ENCODE measurements at regions not wholly inside any gene's neighbourhood (a gene's known extent, or its start where the extent isn't known, plus 50 kb on each side); places are given as distances from the start of the nearest gene placed in this dataset.
"Not testable (repeated sequence)": the region's sequence is repeated elsewhere in the genome, so short reads cannot be mapped to it uniquely, and the experiment has no call there.

- intact Hi-C loops (cut with micrococcal nuclease), result no loop called here
- Histone ChIP-seq H3K9me3 (replicated peaks; ENCODE audit: control insufficient read depth, insufficient read depth, low read length) (no peaks in the 10 kb centered on the region), H3K4me1 (ENCODE audit: control insufficient read depth, extremely low read depth, insufficient read depth, low read length) (no peaks in the 10 kb centered on the region), H3K4me2 (ENCODE audit: insufficient read depth, low read length) (no peak overlapping the region), H3K9me1 (replicated peaks; ENCODE audit: control insufficient read depth, extremely low read depth, insufficient read depth, low read length) (no peaks in the 10 kb centered on the region), H3K27me3 (ENCODE audit: control insufficient read depth in 2 of 2, insufficient read depth in 2 of 2, low read length in 2 of 2) (no peaks in the 10 kb centered on the region), H4K20me1 (replicated peaks; ENCODE audit: control insufficient read depth, extremely low read depth, insufficient read depth, low read length) (no peaks in the 10 kb centered on the region), H2AFZ (ENCODE audit: low read depth, low read length) (no peak overlapping the region), H3K9ac (replicated peaks; ENCODE audit: extremely low read depth, insufficient read depth, low read length) (no peak overlapping the region), H3K27ac (ENCODE audit: insufficient read depth, low read depth, low read length) (no peak overlapping the region), H3K4me3 (replicated peaks in 1 of 3; ENCODE audit: insufficient read depth in 1 of 3, low read depth in 1 of 3, low read length in 3 of 3) (no peak overlapping the region), H3K79me2 (ENCODE audit: control insufficient read depth, insufficient read depth, low read length) (no peaks in the 10 kb centered on the region), H3K36me3 (ENCODE audit: control insufficient read depth in 2 of 2, extremely low read depth in 1 of 2, insufficient read depth in 2 of 2, low read length in 2 of 2) (no peaks in the 10 kb centered on the region)
- DNase-seq (ENCODE audit: low read depth, low spot score), result no peak
- BruUV-seq (replicated peaks), result no TSS peak
- TF ChIP-seq POLR2AphosphoS5 (IDR thresholded peaks at IDR 0.05; ENCODE audit: insufficient read depth, low read depth, low read length), result no peak
- no peak for FAIRE-seq
- POLR2A ChIA-PET, result no interaction called here
- CTCF ChIA-PET, result no interaction called here
- dilution Hi-C loops (cut with MboI; ENCODE audit: extremely low pct_ligation_motif_present, low sequenced_read_pairs), result no loop called here
These were observed 648.4 kb downstream of the ETS1 start for GRCh38 chr11:127939000-127939399.

DNA sequence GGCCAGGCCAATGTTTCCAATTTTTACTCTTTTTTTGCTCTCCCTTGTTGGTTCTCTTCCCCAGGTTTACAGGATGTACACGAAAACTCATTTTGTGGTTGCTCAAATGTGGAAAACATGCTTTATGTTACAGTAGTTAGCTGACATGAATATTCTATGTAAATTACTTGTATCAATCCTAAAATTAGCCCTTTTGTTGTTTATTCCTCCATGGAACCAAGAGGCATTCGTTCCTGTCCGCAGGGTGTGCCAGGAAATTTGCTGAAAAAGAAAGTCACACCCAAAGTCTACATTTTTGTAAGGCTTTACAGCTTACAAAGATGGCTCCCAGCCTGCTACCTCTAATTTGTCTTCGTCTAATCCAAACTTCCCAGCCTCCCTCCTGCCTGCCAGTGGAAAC is 652.3 kb downstream of the ETS1 start:
- H4K20me1 ChIP-seq (replicated peaks; ENCODE audit: control insufficient read depth, extremely low read depth, insufficient read depth, low read length), result no peaks in the 10 kb centered on the region
- no peak for FAIRE-seq
- no peaks in the 10 kb centered on the region for H3K9me1 ChIP-seq (replicated peaks; ENCODE audit: control insufficient read depth, extremely low read depth, insufficient read depth, low read length)
- H3K4me1 ChIP-seq (ENCODE audit: control insufficient read depth, extremely low read depth, insufficient read depth, low read length), result no peaks in the 10 kb centered on the region
- H3K4me2 ChIP-seq (ENCODE audit: insufficient read depth, low read length), result no peak overlapping the region
- H3K27ac ChIP-seq (ENCODE audit: insufficient read depth, low read depth, low read length), result no peak overlapping the region
- H3K9ac ChIP-seq (replicated peaks; ENCODE audit: extremely low read depth, insufficient read depth, low read length), result no peak overlapping the region
- no peaks in the 10 kb centered on the region for H3K36me3 ChIP-seq (ENCODE audit: control insufficient read depth in 2 of 2, extremely low read depth in 1 of 2, insufficient read depth in 2 of 2, low read length in 2 of 2)
- ChIA-PET CTCF (no interaction called here), POLR2A (no interaction called here)
- no peak for TF ChIP-seq EZH2 (IDR thresholded peaks at IDR 0.05; ENCODE audit: borderline replicate concordance, low read depth, low read length, severe bottlenecking)
- no peak for TF ChIP-seq POLR2AphosphoS5 (IDR thresholded peaks at IDR 0.05; ENCODE audit: insufficient read depth, low read depth, low read length)
- TF ChIP-seq POLR2A (IDR thresholded peaks at IDR 0.05; ENCODE audit: low read depth, low read length), result no peak
- no peak for TF ChIP-seq MAX (IDR thresholded peaks at IDR 0.05; ENCODE audit: insufficient read depth, insufficient read length)
- TF ChIP-seq MYC (IDR thresholded peaks at IDR 0.05; ENCODE audit: low read depth, low read length), result no peak
- no peak for TF ChIP-seq GATA2 (IDR thresholded peaks at IDR 0.05; ENCODE audit: insufficient read depth, insufficient read length, low read depth, low read length)
- TF ChIP-seq FOS (IDR thresholded peaks at IDR 0.05; ENCODE audit: borderline replicate concordance, insufficient read depth, low read length), result no peak
- TF ChIP-seq JUN (IDR thresholded peaks at IDR 0.05; ENCODE audit: borderline replicate concordance, insufficient read depth, insufficient read length, low read depth), result no peak
- TF ChIP-seq CTCF (IDR thresholded peaks at IDR 0.05; ENCODE audit: extremely low read depth in 1 of 2, insufficient read depth in 1 of 2, low read depth in 1 of 2, low read length in 2 of 2), result no peak
- no peaks in the 10 kb centered on the region for H3K27me3 ChIP-seq (ENCODE audit: control insufficient read depth in 2 of 2, insufficient read depth in 2 of 2, low read length in 2 of 2)
- BruUV-seq (replicated peaks), result no TSS peak
- H3K79me2 ChIP-seq (ENCODE audit: control insufficient read depth, insufficient read depth, low read length), result no peaks in the 10 kb centered on the region
- intact Hi-C loops (cut with micrococcal nuclease), result no loop called here
- dilution Hi-C loops (cut with MboI; ENCODE audit: extremely low pct_ligation_motif_present, low sequenced_read_pairs), result no loop called here
- no peak overlapping the region for H2AFZ ChIP-seq (ENCODE audit: low read depth, low read length)
- H3K4me3 ChIP-seq (replicated peaks in 1 of 3; ENCODE audit: insufficient read depth in 1 of 3, low read depth in 1 of 3, low read length in 3 of 3), result no peak overlapping the region
- no peak for DNase-seq (ENCODE audit: low read depth, low spot score)
- H3K9me3 ChIP-seq (replicated peaks; ENCODE audit: control insufficient read depth, insufficient read depth, low read length), result no peaks in the 10 kb centered on the region

DNA sequence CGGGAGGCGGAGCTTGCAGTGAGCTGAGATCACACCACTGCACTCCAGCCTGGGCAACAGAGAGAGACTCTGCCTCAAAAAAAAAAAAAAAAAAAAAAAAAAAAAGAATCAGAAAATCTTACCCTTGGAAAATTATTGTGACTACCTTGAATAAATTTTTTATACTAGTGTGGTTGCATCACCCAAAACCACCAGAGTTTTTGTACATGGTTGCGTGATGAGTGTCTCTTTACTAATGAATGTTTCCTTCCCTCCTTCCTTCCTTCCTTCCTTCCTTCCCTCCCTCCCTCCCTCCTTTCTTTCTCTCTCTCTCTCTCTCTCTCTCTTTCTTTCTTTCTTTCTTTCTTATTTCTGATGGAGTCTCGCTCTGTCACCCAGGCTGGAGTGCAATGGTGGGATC is 653.4 kb downstream of the ETS1 start:
- BruUV-seq (replicated peaks); DNase-seq (ENCODE audit: low read depth, low spot score); H3K27ac ChIP-seq (ENCODE audit: insufficient read depth, low read depth, low read length); intact Hi-C loops (cut with micrococcal nuclease); H3K4me2 ChIP-seq (ENCODE audit: insufficient read depth, low read length); POLR2A ChIA-PET; H3K36me3 ChIP-seq (ENCODE audit: control insufficient read depth in 2 of 2, extremely low read depth in 1 of 2, insufficient read depth in 2 of 2, low read length in 2 of 2); dilution Hi-C loops (cut with MboI; ENCODE audit: extremely low pct_ligation_motif_present, low sequenced_read_pairs); H3K9me1 ChIP-seq (replicated peaks; ENCODE audit: control insufficient read depth, extremely low read depth, insufficient read depth, low read length); H3K4me3 ChIP-seq (replicated peaks in 1 of 3; ENCODE audit: insufficient read depth in 1 of 3, low read depth in 1 of 3, low read length in 3 of 3); CTCF ChIA-PET; H3K79me2 ChIP-seq (ENCODE audit: control insufficient read depth, insufficient read depth, low read length); H3K27me3 ChIP-seq (ENCODE audit: control insufficient read depth in 2 of 2, insufficient read depth in 2 of 2, low read length in 2 of 2); H2AFZ ChIP-seq (ENCODE audit: low read depth, low read length); H3K4me1 ChIP-seq (ENCODE audit: control insufficient read depth, extremely low read depth, insufficient read depth, low read length); H3K9me3 ChIP-seq (replicated peaks; ENCODE audit: control insufficient read depth, insufficient read depth, low read length); FAIRE-seq; H4K20me1 ChIP-seq (replicated peaks; ENCODE audit: control insufficient read depth, extremely low read depth, insufficient read depth, low read length); H3K9ac ChIP-seq (replicated peaks; ENCODE audit: extremely low read depth, insufficient read depth, low read length): not testable (repeated sequence)

All from endothelial cell of umbilical vein (primary cell).